Pons (tissue), 1 donor: ENCODE measurements at regions not wholly inside any gene's neighbourhood (a gene's known extent, or its start where the extent isn't known, plus 50 kb on each side); places are given as distances from the start of the nearest gene placed in this dataset.

Source experiments
- DNase-seq: peaks from one replicate; pipeline ENCODE4 v3.0.0-alpha.2; 2016; ENCODE audit warnings: low spot score

DNA sequence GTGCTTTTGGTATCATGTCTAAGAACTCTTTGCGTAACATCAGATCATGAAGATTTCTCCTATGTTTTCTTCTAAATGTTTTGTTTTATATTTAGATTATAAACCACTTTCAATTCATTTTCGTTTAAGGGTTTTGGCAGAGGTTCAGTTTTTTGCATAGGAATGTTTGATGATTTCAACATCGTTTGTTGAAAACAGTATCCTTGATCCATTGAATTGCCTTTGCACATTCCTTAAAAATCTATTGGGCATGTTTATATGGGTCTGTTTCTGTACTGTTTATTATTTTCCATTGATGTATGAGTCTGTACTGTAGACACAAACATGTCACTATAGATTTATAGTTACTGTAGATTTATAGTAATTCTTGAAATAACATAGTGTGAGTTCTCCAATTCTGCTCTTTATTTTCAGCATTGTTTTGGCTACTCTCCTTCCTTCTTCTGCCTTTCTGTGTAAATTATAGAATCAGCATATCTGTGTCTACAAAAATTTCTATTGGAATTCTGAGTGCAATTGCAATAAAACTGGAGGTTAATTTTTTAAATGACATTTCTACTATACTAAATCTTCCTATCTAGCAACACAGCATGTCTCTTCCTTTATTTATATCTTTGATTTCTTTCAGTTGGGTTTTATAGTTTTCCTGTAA, 374.0 kb downstream of the SV2B start:
- DNase-seq = no peak

DNA sequence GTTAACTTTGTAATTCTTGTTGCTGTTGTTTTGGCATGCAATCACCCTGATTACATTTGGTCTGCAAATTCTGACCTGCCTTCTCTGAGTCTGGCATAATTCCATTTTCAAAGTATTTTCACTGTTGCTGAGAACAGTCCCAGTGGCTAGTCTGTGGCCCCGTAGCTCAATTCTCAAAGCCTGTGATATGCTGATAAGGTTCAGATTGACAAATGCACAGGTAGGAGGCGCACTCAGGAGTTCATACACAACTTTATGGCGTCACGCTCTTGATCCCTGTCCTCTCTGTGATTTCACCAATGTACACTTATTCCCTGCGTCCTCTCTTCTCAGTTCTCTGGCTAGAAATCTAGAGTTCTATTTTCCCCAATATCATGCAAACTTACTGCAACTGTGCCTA, 376.6 kb upstream of the SLCO3A1 start:
- no peak for DNase-seq

DNA sequence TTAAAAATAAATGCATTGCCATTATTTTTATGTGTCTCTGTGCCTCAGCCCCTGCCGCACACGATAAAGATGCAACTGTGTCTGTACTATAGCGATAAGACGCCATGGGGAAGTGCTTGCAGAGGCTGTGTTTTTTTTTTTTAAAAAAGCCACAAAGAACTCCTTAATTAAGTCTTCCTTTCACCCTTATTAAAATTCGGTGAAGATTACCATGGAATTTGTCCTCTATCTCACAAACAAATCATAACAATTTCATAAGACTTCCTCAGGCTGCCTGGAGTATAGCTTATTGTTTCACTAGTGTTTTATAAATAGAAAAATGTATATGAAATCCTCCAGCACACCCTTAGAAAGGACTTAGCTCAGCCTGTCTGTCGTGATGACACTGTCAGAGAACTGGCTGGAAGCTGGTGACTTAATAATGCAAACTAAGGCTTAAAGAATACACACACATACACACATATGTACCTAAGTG, 374.8 kb upstream of the SLCO3A1 start:
- no peak for DNase-seq

DNA sequence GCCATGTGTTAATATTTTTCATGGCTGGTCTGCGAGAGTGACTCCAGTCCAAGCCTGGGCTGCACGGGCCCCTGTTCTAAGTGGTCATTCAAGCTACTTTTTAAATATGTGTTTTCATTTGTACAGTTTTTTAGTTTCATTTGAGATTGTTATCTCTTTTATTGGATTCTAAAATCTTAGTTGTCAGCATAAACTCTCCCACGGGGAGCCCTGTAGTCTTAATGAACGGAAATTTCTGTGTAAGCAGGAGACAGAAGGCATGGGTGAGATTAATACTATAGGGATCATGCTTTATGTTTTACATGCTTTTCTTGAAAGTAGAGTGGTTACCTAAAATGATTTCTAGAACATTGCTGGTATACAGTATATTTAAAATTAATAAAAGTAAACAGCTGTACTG, 373.1 kb upstream of the SLCO3A1 start:
- DNase-seq = no peak

DNA sequence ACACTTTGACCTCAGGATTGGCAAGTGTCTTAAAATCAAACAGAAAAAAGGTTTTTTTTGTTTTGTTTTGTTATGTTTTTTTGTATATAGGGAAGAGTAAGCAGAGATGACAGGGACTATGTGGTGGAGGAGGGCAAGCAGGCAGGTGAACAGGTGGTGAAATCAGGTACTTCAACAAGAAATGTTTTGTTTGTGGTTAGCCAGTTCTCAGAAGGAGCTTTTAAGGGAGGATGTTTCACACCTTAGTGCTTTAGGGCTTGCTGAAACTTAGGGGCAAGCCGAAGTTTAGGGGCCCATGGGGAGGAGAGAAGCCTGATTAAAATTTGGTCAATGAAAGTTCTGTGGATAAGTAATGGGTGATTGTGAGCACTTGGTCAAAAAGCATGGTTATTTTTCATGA, 370.7 kb upstream of the SLCO3A1 start:
- DNase-seq = no peak

DNA sequence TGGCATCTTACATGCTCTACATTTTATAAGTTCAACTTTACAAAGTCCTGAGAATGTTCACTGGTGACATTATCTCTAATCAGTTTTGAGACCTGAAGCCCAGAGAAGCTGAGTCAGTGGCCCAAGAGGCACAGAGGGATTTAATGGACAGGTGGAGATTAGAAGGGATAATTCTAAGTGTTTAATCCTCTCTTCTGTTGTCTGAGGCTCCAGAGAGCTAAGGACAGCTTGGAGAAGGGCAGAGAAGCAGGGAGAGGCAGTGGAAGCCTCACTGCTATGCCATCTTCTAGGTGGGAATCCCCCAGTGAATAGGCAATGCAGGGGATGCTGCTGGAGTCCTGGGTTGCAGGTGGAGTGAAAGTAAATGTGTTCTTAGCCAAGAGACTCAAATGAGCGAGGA, 369.4 kb upstream of the SLCO3A1 start:
- no peak for DNase-seq

DNA sequence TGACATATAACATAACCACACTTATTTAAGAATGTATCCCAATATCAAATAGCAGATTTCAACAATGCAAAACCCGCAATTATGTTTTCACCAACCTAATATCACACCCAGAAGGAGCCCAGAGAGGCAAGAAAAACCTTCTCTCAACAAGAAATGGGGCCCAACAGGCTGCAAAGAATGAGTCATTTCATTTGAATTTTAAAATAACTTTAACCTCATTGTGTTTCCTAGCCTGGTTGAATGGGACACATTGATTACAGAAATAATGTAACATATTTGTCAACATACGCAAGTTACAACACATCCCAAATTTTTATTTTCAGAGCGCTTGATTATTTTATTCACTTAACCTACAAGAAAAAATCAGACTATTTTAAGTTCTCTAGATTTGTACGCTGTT, 365.1 kb upstream of the SLCO3A1 start:
- no peak for DNase-seq

DNA sequence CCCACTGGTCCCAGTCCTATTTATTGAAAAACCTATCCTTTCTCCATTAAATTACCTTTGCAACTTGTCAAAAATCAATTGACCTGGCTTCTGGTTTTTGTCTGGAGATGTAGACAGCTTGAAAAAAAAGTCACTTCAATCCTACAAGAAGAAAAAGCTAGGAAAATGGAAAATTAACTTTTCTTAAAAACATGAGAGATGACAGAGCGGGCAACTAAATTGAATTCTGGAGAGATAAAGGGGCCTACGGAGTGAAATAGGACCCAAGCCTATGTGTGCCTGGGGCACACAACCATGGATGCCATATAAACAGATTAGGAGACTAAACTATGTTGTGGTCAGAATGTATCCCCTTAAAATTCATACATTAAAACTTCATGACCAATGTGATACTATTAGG, 363.3 kb upstream of the SLCO3A1 start:
- no peak for DNase-seq

DNA sequence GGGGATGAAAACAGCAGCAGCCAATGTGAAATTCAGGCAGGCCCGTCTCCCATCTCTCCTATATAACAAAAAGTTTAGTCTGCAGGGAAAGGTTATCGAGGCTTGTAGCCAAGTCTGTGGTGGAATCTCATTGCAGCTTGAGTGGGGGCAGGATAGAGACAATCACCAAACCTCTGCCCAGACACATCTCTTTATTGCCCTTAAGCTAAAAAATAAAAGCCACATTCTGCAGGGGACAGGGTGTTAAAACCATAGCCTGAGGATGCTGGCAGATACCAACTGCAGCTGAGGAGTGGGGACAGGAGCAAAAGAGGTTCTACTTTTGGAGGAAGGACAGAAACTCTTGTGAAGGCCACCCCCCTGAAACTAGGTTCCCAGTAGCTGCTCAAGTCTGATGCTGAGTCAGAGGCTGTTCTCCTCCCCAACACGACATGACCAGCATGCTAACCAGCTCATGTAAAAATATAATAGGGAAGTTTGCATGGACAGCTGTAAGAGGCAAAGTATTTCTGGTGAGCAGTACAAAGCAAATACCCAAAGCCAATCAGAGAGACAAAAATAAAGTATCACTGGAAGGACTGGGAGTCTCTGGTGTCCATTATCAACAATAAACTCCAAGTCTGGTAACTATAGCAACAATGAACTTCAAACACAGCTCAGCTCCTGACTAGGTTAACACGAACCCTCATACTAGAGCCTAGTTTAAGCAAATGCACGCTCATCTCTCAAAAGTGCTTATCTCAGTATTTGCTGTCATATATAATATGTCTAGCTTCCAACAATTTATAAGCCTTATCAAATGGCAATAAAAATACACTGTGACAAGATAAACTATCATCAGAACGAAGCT, 362.2 kb upstream of the SLCO3A1 start:
- no peak for DNase-seq

DNA sequence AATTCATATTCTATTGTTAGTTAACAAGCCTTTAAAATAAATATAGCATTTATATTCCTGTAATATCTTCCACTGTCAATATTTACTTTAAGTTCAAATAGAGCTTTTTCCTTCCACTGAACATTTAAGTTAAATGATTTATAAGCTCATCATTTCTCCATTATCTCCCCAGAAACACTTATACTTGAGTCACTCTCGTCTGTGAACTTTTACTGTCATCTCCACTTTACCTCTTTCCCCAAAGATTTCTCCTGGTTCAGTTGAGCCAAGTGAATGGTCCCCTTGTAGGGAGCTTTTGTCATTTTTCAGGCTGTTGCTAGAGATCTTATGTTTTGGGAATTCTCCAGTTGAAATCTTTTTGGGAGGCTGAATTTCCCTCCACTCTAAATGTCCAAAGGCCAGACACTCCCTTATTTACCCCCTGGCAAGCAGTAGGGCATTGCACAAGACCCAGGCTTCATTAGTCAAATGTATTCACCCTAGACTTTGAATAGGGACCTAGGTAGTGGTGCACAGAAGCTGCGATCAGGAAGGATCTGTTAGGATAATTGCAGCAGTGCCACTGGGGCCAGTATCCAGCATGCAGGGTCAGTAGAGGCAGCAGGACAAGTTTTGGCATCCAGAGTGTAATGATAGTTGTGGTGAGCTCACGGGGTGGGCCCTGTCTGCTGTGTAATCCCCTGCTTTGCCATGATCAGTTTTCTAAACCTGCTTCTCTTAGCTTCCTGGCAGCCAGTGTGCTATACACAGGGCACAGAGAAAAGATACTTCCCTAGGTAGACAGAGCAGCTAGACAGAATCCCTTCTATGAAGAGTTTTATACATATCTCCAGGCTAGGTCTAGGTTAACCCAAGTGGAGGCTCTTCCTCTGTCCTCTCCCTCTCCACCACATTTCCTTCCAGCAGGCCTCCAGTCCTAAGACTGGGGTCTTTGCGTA, 356.5 kb upstream of the SLCO3A1 start:
- DNase-seq = no peak

DNA sequence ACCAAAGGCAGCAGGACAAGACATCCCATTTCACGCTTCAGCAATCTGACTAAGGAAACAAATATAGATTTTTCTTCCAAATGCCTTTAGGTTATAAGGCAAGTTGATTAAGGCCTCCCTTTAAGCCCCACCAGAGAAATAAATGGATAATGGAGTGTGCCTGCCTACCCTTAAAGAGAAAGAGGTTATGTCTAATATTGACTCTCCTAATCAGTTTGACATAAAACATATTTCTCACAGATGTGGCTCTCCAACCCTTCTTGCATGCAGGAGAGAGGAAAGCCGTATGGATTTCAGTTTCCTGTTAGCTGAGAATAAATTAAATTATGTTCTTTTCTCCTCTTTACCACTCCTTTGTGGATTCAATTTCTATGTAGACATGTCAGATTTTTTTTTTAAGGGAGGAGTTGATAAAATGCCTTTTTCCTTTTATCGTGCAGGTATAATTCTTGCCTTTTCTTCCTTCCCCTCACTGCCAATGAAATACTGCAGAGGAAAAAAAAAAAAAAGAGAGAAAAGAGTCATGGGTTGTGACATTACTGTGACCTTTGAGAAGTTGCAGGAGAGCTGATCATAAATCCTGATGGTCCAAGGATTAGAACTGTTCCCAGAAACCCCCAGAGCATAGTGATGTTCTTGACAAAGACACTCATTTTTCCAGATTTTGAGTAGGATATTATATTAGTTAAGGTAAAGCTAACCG, 355.3 kb upstream of the SLCO3A1 start:
- no peak for DNase-seq

DNA sequence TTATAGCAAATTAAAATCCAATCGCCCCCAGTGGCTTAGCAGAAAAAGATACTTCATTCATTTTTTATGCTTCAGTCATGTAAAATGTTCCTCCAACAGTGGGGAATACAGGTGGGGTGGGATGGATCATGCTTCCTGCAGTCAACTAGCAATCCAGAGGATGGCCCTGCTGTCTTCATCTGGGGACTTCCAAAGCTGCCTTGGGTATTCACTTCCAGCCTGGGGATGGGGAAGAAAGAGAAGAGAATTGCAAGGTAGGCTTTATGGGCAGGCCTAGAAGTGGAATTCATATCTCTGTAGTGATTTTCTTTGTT, 354.8 kb upstream of the SLCO3A1 start:
- no peak for DNase-seq

DNA sequence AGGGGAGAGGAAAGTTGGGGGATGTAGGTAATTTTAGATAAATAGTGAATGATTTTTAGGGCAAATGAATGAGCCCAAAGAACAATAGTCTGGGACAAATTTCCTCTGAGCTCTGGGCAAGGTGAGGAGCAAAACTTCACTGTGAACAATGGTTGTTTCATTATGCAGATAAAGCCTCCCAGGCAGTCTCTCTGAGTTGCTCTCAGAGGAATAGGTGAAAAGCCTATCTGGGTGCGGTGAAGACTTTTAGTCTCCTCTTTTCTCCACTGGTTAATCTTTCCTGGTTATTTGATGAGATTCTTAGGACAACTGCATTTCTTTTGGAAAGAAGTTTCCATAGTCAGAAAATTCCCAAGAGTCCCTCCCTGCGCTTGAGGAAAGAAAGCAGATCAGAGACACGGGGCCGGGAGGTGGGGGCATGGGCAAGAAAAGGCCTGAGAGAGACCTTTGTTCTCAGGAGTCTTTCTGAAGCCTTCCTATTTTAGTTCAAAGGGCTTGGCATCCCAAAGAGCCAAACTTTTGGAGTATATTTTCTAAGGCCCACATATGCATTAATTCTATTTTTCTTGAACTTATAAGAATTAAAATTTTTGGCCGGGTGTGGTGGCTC, 353.6 kb upstream of the SLCO3A1 start:
- DNase-seq = no peak

DNA sequence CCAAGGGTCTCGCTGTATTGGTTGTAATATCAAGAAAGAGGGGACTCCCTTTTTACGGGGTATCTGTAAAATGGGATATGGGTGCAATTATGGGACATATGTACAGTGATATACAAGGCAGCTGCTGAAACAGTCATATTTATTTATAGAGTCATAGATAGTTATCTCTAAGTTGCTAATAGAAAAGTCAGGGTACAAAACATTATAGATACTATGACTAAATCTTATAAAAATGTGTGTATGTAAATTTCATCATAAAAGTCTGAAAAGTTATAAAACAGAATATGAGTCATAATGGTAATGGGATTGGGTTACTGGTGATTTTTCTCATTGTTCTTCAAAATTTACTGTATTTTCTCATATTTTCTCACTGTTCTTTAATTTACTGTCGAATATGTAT, 344.9 kb upstream of the SLCO3A1 start:
- DNase-seq = no peak

DNA sequence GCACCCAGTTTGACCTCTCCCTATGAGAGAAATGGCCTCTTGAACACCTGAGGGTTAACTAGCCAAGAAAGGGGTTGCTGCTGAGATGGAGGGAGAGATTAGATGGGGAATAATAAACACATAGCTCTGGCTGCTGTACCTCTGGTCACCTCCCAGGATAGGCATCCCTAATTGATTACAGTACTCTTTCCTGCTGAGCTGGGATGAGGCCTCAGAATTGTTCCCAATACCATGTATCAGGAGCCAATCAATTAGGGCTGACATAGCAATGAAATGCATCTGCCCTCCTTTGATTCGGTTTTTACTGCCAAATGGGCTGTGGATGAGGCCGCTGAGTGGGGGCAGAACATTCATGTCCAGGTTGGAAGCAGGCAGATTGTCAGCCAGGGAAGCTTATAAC, 339.4 kb upstream of the SLCO3A1 start:
- DNase-seq = no peak

DNA sequence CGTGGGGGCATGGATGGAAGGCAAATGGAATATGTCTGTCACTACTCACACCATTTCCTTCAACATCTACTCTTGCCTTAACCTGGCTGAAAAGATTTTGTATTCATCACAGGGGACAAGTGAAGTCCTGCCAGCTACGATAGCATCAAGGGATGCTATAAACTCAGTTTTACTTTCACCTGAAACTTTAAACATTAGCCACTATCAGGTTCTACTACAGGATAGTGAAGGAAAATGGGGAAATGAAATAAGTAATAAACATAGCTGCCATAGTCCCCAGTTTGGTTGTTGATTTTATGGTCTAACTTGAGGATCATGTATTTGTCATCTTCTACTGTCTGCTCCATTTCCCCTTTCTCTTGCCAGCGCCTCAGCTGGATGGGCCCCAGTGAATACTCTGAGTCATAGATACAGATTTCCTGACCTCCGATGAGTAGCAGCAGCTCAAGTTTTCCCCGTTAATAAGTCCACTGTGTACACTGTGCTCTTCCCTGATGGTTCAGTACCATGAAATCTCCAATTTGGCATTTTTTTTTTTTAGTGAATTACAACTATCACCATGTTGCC, 338.2 kb upstream of the SLCO3A1 start:
- DNase-seq = no peak

DNA sequence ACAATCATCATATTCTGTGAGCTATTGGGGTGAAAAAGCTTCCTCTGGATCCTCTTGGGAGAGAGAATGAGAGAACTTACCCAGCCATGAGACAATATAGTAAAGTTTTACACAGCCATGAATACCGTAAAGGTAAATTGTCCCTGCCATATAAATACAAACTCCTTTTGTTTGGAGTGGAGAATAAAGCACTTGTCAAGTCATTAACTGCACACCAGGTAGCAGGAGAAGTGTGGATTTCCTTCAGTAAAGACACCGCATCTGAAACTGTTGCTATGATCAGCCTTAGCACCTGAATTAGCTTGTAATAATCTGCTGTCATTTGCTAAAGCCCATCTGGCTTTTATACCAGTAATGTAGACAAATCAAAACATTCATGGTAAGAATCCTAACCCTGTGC, 336.6 kb upstream of the SLCO3A1 start:
- no peak for DNase-seq

DNA sequence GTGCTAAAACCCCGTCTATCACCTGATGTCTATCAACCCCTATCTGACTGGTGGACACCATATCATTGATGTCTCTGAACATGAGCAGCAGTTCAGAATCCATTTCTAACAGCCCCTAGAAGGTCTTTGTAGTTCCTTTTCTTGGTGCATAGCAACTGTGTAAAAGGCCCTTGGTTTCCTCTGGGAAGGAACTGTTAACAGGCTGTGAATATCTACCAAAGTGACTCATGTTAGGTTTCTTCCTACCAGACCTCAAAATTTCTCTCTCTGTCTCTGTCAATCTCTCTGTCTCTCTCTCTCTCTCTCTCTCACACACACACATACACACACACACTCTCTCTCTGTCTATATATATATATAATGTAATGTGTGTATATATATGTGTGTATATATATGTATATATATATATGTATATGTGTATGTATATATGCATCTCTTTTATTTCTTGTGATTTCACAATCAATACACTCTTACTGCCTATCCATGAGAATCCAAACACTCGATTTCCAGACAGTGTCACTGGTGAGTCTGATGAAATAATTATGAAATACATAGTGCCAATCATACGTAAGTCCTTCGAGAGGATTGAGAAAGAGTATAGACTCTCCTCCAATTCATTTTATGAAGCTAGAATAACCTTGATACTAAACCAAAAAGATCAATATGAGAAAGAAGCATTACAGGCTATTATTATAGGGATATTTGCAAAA, 335.9 kb upstream of the SLCO3A1 start:
- DNase-seq = no peak

DNA sequence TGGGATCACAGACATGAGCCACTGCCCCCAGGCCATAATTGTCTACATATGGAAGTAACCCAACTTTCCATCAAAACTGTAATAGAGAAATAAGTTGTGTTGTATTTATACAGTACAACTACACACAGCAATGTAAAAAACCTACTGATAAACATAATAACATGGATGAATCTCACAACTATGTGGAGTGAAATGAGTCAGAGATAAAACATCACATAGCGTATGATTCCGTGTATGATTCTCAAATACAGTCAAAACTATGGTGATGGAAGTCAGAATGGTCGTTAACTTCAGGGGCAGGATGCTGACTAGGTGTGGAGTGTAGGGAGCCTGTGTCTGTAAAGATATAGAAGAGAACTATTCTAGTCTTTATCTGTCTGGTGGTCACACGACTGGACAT, 332.7 kb upstream of the SLCO3A1 start:
- no peak for DNase-seq

DNA sequence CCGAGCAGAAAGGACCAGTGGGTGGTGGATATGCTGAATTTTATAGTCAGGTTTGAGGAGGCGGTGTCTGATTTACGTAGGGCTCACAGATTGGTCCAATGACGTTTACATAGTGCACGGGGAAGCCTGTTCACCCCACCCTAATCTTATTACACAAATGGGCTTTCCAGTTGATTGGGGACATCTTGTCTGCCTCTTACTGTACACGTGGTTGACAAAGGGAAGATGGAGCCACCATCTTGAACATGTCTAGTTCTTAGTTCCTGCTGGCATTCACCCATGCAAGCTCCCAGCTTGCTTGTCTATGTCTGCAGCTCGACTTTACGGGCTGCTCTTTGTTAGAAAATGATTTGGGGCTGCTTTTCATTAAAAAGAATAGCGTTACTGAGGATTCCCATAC, 332.0 kb upstream of the SLCO3A1 start:
- DNase-seq = no peak

DNA sequence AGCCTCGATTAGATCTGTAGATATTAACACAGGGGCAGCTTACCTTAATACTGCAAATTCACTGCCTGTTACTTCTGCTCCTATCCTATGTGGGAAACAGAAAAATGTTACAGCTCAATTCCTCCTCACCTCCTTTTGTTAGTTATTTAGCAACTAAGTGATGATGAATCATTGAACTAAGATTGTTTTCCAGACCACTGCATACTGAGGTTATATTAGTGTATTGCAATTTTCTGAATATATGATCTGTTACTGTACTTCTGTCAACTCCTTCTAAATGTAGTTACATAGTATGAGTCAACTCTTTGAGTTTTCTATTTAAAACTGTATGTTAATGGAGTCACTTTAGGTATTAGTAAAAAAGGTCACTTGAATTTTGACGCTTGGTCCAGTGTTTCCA, 331.5 kb upstream of the SLCO3A1 start:
- DNase-seq = no peak
